K562 (cell line): ENCODE measurements at regions not wholly inside any gene's neighbourhood (a gene's known extent, or its start where the extent isn't known, plus 50 kb on each side); places are given as distances from the start of the nearest gene placed in this dataset.

Experiments used
- BMI1 ChIP-seq: fragments of 150-350 bp; IDR thresholded peaks from 2 replicates; pipeline ENCODE4 v1.6.1; 2014; ENCODE audit warnings: low read length
- CTCF ChIP-seq, 3 experiments: IDR thresholded peaks in 2 of 3; conservative IDR thresholded peaks in 1 of 3; 2 replicates each; pipeline ENCODE4 v1.5.1; 2011 to 2012; ENCODE audit warnings: low read length in 3 of 3, mild to moderate bottlenecking in 3 of 3, control low read depth in 2 of 3, improper control_type of control experiment in 1 of 3, inconsistent platforms in 1 of 3, low read depth in 1 of 3, mixed read lengths in 1 of 3, moderate library complexity in 1 of 3; ENCODE audit not compliant: insufficient read depth in 2 of 3
- TEAD4 ChIP-seq, 2 experiments: sonication (generic) in 1 of 2; formaldehyde crosslinking in 1 of 2; IDR thresholded peaks; 2 replicates each; pipeline versions ENCODE4 v1.6.1 to v1.8.0; 2012 to 2022; ENCODE audit warnings: borderline replicate concordance in 1 of 2, inconsistent platforms in 1 of 2, low read length in 1 of 2, mild to moderate bottlenecking in 1 of 2, missing genetic modification reagents in 1 of 2
- ZNF239 ChIP-seq: fragments of 250-450 bp; sonication (Bioruptor Pico); IDR thresholded peaks from 2 replicates; pipeline ENCODE4 v1.4.0; 2020; ENCODE audit warnings: mild to moderate bottlenecking

- TF ChIP-seq BMI1 = no peak
- TF ChIP-seq CTCF (IDR thresholded peaks at IDR 0.05 in 2 of 3, conservative IDR thresholded peaks at IDR 0.05 in 1 of 3; ENCODE audit: insufficient read depth in 2 of 3, low read depth in 1 of 3, low read length in 3 of 3) = no peak
- TF ChIP-seq TEAD4 (IDR thresholded peaks at IDR 0.05; ENCODE audit: low read length) = no peak
- TF ChIP-seq TEAD4 (CRISPR knock-in tag; IDR thresholded peaks at IDR 0.05; ENCODE audit: borderline replicate concordance) = no peak
- TF ChIP-seq ZNF239 (CRISPR knock-in tag) = no peak
Measured at GRCh38 chr10:53434413-53434812, 661.8 kb upstream of the MBL2 start.
